Neutrophil (primary cell): ENCODE measurements at regions not wholly inside any gene's neighbourhood (a gene's known extent, or its start where the extent isn't known, plus 50 kb on each side); places are given as distances from the start of the nearest gene placed in this dataset.

Experiments
- H3K27ac ChIP-seq: fragments of 200-600 bp; sonication (generic); 2 replicates; pipeline ENCODE4 v1.5.1; 2016; ENCODE audit warnings: mild to moderate bottlenecking, moderate library complexity
- H3K27me3 ChIP-seq: fragments of 200-600 bp; sonication (generic); 2 replicates; pipeline ENCODE4 v1.6.0; 2016; ENCODE audit warnings: mild to moderate bottlenecking
- H3K36me3 ChIP-seq: fragments of 200-600 bp; sonication (generic); 2 replicates; pipeline ENCODE4 v1.5.1; 2017
- H3K4me1 ChIP-seq, 2 experiments: fragments of 200-600 bp in 1 of 2; sonication (generic) in 1 of 2; 1 replicate in 1 of 2; 2 replicates in 1 of 2; pipeline versions ENCODE4 v1.5.1 to v1.6.1; 2013 to 2016; ENCODE audit warnings: low read depth in 1 of 2, low read length in 1 of 2, mild to moderate bottlenecking in 1 of 2, moderate library complexity in 1 of 2; ENCODE audit not compliant: control insufficient read depth in 1 of 2, insufficient read depth in 1 of 2
- H3K4me3 ChIP-seq, 2 experiments: fragments of 200-600 bp in 1 of 2; sonication (generic) in 1 of 2; 1 replicate in 1 of 2; 2 replicates in 1 of 2; pipeline ENCODE4 v1.5.1; 2013 to 2016; ENCODE audit warnings: low read depth in 1 of 2, low read length in 1 of 2, mild to moderate bottlenecking in 1 of 2, moderate library complexity in 1 of 2
- H3K9me3 ChIP-seq: fragments of 200-600 bp; sonication (generic); 2 replicates; pipeline ENCODE4 v1.5.1; 2016
- CTCF ChIP-seq: fragments of 200-600 bp; sonication (generic); IDR thresholded peaks from 2 replicates; pipeline ENCODE4 v1.5.1; 2016; ENCODE audit warnings: antibody characterized with exemption

DNA sequence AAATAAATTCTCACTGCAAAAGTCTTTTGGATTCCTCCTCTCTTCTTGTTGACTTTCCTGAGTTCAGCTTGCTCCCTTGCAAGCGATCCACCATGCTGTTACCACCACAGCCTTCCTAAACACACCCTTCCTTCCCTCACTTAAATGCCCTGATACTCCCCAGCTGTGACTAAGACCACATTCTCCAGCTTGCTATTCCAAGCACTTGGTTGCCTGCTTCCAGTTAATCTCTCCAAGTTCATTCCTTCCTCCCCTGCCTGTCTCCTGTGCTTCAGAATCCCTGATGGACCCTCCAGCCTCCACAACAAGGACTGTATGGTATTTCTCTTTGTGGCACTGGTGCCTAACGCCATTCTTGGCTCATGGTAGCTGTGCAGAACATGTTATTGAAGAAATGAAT, 603.9 kb upstream of the CADM1 start:
- Histone ChIP-seq H3K36me3 (no peaks in the 10 kb centered on the region), H3K27me3 (no peaks in the 10 kb centered on the region), H3K9me3 (no peaks in the 10 kb centered on the region), H3K4me3 (no peak overlapping the region), H3K4me1 (no peaks in the 10 kb centered on the region), H3K27ac (no peak overlapping the region)
- TF ChIP-seq CTCF = no peak

DNA sequence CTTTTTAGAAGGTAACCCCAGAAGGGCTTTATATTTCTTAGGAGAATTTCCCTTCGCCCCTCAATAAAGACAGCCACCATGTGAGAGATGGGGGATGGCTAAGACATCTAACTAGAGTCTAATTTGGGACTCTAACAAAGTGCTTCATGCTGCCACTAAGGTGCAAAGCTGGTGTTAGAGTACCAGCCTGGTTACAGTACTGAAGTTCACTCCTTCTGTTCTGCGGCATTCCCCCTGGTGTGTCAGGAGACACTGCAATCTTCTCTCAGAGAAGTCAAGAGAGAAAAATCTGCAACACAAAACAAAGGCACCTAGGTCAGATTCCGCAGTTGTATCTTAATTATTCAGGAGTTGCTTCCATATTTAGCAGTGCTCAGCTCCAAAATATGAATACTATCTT, 603.0 kb upstream of the CADM1 start:
- no peak for TF ChIP-seq CTCF
- Histone ChIP-seq H3K36me3 (no peaks in the 10 kb centered on the region), H3K27me3 (no peaks in the 10 kb centered on the region), H3K4me1 (no peaks in the 10 kb centered on the region), H3K9me3 (no peaks in the 10 kb centered on the region), H3K4me3 (no peak overlapping the region), H3K27ac (no peak overlapping the region)

GRCh38 chr11:116104498-116105174, 600.4 kb upstream of the CADM1 start:
- H3K4me1 ChIP-seq = no peaks in the 10 kb centered on the region
- no peaks in the 10 kb centered on the region for H3K36me3 ChIP-seq
- no peak overlapping the region for H3K27ac ChIP-seq
- no peak for TF ChIP-seq CTCF
- no peaks in the 10 kb centered on the region for H3K9me3 ChIP-seq
- H3K27me3 ChIP-seq = no peaks in the 10 kb centered on the region
- H3K4me3 ChIP-seq = no peak overlapping the region

- no peaks in the 10 kb centered on the region for H3K36me3 ChIP-seq
- H3K4me1 ChIP-seq = no peaks in the 10 kb centered on the region
- H3K4me3 ChIP-seq = no peak overlapping the region
- H3K27ac ChIP-seq = no peak overlapping the region
- H3K27me3 ChIP-seq = no peaks in the 10 kb centered on the region
- no peaks in the 10 kb centered on the region for H3K9me3 ChIP-seq
- TF ChIP-seq CTCF = no peak
Measured at GRCh38 chr11:116101902-116102301, 597.7 kb upstream of the CADM1 start.

DNA sequence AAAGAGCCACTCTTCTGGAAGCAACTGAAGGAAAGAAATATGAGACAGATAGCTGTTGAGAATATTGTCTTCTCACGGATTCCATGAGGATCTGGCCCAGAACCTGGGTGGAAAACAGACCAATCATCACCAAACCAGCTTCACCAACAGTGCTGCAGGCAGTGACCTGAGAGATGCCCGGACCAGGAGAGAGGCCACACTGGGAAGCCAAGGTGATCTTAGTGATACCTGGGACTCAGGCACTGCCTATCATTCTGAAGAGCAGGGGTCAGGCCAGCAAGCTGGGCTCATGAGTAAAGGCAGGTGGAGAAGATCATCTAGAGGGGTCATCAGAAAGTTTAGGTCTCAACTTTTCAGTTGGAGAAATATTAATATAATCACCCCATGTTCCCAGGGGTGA, 595.8 kb upstream of the CADM1 start:
- Histone ChIP-seq H3K36me3 (no peaks in the 10 kb centered on the region), H3K27ac (no peak overlapping the region), H3K4me1 (no peaks in the 10 kb centered on the region), H3K27me3 (no peaks in the 10 kb centered on the region), H3K4me3 (no peak overlapping the region), H3K9me3 (no peaks in the 10 kb centered on the region)
- no peak for TF ChIP-seq CTCF

DNA sequence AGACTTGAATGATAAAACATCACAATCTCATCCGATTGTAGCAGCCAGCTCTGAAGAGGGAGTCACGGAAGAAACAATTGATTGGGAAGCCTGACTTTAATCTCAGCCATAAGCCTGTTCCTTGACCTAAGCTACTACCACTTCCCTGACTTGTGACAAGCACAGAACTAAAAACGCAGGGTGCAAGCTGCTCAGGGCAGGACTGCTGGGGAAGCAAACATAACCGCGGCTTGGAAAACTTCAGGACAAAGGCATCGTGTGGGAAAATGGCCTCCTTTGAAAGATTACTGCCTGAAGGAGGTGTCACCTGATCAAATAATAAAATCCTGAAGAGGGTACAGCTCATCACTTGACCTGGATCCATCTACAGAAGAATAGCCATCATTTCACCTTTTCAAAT, 595.3 kb upstream of the CADM1 start:
- Histone ChIP-seq H3K4me1 (no peaks in the 10 kb centered on the region), H3K9me3 (no peaks in the 10 kb centered on the region), H3K36me3 (no peaks in the 10 kb centered on the region)

More for the DNA sequence above, 595.3 kb upstream of the CADM1 start:
- H3K27me3 ChIP-seq = no peaks in the 10 kb centered on the region
- no peak overlapping the region for H3K27ac ChIP-seq
- no peak overlapping the region for H3K4me3 ChIP-seq
- TF ChIP-seq CTCF = no peak
